ENCODE measurements at regions not wholly inside any gene's neighbourhood (a gene's known extent, or its start where the extent isn't known, plus 50 kb on each side); places are given as distances from the start of the nearest gene placed in this dataset.

DNA sequence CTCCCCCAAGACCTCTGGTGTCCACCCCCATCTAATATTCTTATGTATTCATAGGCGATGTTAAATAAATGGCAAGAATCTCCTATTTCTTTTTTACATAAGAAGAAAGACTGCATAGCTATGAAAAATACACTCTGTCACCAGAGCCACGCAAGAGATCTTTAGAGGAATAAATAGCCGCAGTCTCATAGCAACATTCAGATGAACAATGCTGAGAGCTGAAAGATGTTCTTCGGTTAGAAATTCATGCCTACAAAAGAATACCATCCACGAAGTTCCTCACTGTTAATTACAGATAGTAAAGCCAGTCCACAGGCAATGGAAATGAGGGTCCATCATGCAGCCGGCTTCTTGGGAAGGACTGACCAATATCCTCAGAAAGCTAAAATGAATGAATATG, 76.0 kb upstream of the SOD1 start:
- TF ChIP-seq YY1 (IDR thresholded peaks at IDR 0.05; ENCODE audit: low read depth, low read length) (no peak), JUN (IDR thresholded peaks at IDR 0.05; ENCODE audit: low read depth, low read length) (no peak), EP300 (IDR thresholded peaks at IDR 0.05; ENCODE audit: borderline replicate concordance in 1 of 2, low read depth in 2 of 2, low read length in 2 of 2) (no peak), GABPA (IDR thresholded peaks at IDR 0.05; ENCODE audit: borderline replicate concordance, insufficient read depth, low read length) (no peak), EZH2 (IDR thresholded peaks at IDR 0.05; ENCODE audit: low read depth, low read length, severe bottlenecking) (no peak), SP2 (IDR thresholded peaks at IDR 0.05; ENCODE audit: low read length) (no peak)
- TF ChIP-seq, protein P1, sequence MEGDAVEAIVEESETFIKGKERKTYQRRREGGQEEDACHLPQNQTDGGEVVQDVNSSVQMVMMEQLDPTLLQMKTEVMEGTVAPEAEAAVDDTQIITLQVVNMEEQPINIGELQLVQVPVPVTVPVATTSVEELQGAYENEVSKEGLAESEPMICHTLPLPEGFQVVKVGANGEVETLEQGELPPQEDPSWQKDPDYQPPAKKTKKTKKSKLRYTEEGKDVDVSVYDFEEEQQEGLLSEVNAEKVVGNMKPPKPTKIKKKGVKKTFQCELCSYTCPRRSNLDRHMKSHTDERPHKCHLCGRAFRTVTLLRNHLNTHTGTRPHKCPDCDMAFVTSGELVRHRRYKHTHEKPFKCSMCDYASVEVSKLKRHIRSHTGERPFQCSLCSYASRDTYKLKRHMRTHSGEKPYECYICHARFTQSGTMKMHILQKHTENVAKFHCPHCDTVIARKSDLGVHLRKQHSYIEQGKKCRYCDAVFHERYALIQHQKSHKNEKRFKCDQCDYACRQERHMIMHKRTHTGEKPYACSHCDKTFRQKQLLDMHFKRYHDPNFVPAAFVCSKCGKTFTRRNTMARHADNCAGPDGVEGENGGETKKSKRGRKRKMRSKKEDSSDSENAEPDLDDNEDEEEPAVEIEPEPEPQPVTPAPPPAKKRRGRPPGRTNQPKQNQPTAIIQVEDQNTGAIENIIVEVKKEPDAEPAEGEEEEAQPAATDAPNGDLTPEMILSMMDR (IDR thresholded peaks at IDR 0.05; ENCODE audit: control extremely low read depth in 1 of 3, insufficient read depth in 1 of 3, low read depth in 1 of 3, low read length in 3 of 3), result no peak
